Cardiac septum (tissue), 1 donor: ENCODE measurements at regions not wholly inside any gene's neighbourhood (a gene's known extent, or its start where the extent isn't known, plus 50 kb on each side); places are given as distances from the start of the nearest gene placed in this dataset.

Source experiments
- DNase-seq: peaks from one replicate; pipeline ENCODE4 v3.0.0-alpha.2; 2020; ENCODE audit warnings: low spot score
- intact Hi-C: fragments of 100-400 bp; cut with DNase I; formaldehyde crosslinking; loops from one replicate; pipeline ENCODE4 v1.14.0; 2022
- donor health status: DM: no; HTN: no; CAD: no.

- no peak for DNase-seq
- intact Hi-C loops, result no loop called here
Observed at GRCh38 chr15:96273317-96274086, 57.0 kb upstream of the NR2F2 start.

- intact Hi-C loops, result no loop called here
- DNase-seq, result no peak
Observed at GRCh38 chr15:96274087-96274440, 56.4 kb upstream of the NR2F2 start.

DNA sequence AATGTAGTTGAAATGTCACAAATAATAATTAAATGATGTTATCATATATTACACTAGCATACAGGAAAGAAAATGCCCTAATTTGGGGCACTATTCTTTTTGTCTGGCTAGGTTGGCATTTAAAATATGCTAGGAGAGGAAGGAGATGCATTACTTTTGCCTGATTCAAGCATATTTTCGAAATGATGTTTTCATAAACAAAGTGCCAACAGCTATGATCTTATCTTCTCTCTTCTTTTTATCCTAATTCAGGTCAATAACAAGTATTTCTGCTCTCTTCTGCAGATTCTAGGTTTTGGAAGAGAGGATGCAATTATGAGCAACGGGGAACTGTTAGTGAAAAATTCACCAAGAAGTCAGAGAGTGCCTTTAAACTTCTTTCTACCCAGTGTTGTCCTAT lies 55.8 kb upstream of the NR2F2 start:
- intact Hi-C loops, result no loop called here
- no peak for DNase-seq

DNA sequence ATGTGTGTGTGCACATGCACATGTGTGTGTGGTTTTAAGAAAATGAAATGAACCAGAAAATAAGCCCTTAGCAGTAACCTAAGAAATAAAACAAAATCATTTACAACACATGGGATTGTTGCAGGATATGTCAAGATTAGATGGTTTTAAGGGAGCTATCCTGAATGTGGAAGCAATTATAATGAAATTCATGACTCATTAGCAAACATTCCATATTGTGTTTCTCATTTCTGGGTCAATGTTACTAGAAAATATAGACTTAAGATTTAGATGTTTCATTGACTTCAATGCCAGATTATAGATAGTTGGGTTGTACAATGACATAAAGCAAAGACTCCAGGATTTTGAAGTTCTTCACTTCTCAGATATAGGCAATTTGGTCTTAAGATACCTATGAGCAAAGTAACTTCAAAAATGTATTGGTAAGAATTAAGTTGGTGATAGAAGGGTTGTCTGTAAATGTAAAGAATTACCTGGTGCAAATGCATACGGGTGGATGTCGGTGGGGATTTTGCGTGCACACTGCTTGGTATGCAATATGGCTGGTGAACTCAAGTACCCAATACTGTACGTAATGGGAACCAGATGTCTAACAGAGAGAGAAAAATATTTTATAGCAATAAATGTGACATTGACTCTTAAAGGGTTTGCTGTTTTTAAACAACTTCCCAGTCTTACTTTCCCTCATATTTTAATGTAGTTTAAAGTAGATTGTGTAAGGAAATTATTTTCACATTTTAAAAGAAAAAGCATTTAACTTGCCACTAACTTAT lies 53.9 kb upstream of the NR2F2 start:
- DNase-seq, result no peak
- intact Hi-C loops, result no loop called here
